ENCODE measurements at regions not wholly inside any gene's neighbourhood (a gene's known extent, or its start where the extent isn't known, plus 50 kb on each side); places are given as distances from the start of the nearest gene placed in this dataset.

- no peaks in the 10 kb centered on the region for H3K36me3 ChIP-seq (ENCODE audit: control insufficient read depth, insufficient read depth, low read length)
- H3K27ac Mint-ChIP-seq = no peak overlapping the region
- no peak overlapping the region for H3K9ac ChIP-seq (ENCODE audit: extremely low read depth, low read length, poor library complexity, severe bottlenecking)
- 89 to 100% methylated on average over 1 to 2 of the region's 2 CpGs for WGBS, 2 experiments (ENCODE audit: insufficient coverage in 1 of 2, insufficient read length in 1 of 2)
- H3K27me3 Mint-ChIP-seq (ENCODE audit: insufficient read depth) = no peaks in the 10 kb centered on the region
- H3K27me3 ChIP-seq (ENCODE audit: control insufficient read depth, insufficient read depth, low read length, poor library complexity, severe bottlenecking) = no peaks in the 10 kb centered on the region
- H3K4me3 Mint-ChIP-seq = no peak overlapping the region
- H3K9me3 Mint-ChIP-seq = no peaks in the 10 kb centered on the region
- H3K4me3 ChIP-seq (ENCODE audit: low read length) = no peak overlapping the region
- peaks cover 2% of the 10 kb centered on the region for H3K4me1 Mint-ChIP-seq
- no peak for TF ChIP-seq CTCF (conservative IDR thresholded peaks at IDR 0.05)
- no peaks in the 10 kb centered on the region for H3K9me3 ChIP-seq (ENCODE audit: control insufficient read depth, low read length)
- no peaks in the 10 kb centered on the region for H3K4me1 ChIP-seq (ENCODE audit: control insufficient read depth, insufficient read depth, low read length)
- no peak overlapping the region for H3K27ac ChIP-seq (ENCODE audit: low read depth, low read length)
- H3K36me3 Mint-ChIP-seq (ENCODE audit: low read depth) = no peaks in the 10 kb centered on the region
- no peak for DNase-seq
Measured at GRCh38 chr1:162984699-162985098, 84.5 kb upstream of the RGS4 start.

GRCh38 chr1:162983671-162984425 is 85.3 kb upstream of the RGS4 start:
- H3K27me3 ChIP-seq (ENCODE audit: control insufficient read depth, insufficient read depth, low read length, poor library complexity, severe bottlenecking) = no peaks in the 10 kb centered on the region
- Mint-ChIP-seq H3K4me1 (peaks cover 2% of the 10 kb centered on the region), H3K9me3 (no peaks in the 10 kb centered on the region), H3K4me3 (no peak overlapping the region), H3K27me3 (ENCODE audit: insufficient read depth) (no peaks in the 10 kb centered on the region), H3K36me3 (ENCODE audit: low read depth) (no peaks in the 10 kb centered on the region), H3K27ac (no peak overlapping the region)
- H3K9me3 ChIP-seq (ENCODE audit: control insufficient read depth, low read length) = no peaks in the 10 kb centered on the region
- no peak overlapping the region for H3K9ac ChIP-seq (ENCODE audit: extremely low read depth, low read length, poor library complexity, severe bottlenecking)
- no peak for DNase-seq
- no peak overlapping the region for H3K27ac ChIP-seq (ENCODE audit: low read depth, low read length)
- no peak overlapping the region for H3K4me3 ChIP-seq (ENCODE audit: low read length)
- WGBS, 2 experiments (ENCODE audit: insufficient coverage in 1 of 2, insufficient read length in 1 of 2) = 96 to 100% methylated on average over 1 to 2 of the region's 3 CpGs
- no peak for TF ChIP-seq CTCF (conservative IDR thresholded peaks at IDR 0.05)
- no peaks in the 10 kb centered on the region for H3K4me1 ChIP-seq (ENCODE audit: control insufficient read depth, insufficient read depth, low read length)
- H3K36me3 ChIP-seq (ENCODE audit: control insufficient read depth, insufficient read depth, low read length) = no peaks in the 10 kb centered on the region

- H3K4me1 Mint-ChIP-seq = peaks cover 2% of the 10 kb centered on the region
- TF ChIP-seq CTCF (conservative IDR thresholded peaks at IDR 0.05) = no peak
Measured at GRCh38 chr1:162982364-162982763, 86.8 kb upstream of the RGS4 start.

More at GRCh38 chr1:162982364-162982763, 86.8 kb upstream of the RGS4 start:
- Mint-ChIP-seq H3K4me3 (no peak overlapping the region), H3K9me3 (no peaks in the 10 kb centered on the region), H3K27ac (no peak overlapping the region), H3K36me3 (ENCODE audit: low read depth) (no peaks in the 10 kb centered on the region), H3K27me3 (ENCODE audit: insufficient read depth) (no peaks in the 10 kb centered on the region)
- Histone ChIP-seq H3K4me3 (ENCODE audit: low read length) (no peak overlapping the region), H3K9ac (ENCODE audit: extremely low read depth, low read length, poor library complexity, severe bottlenecking) (no peak overlapping the region), H3K4me1 (ENCODE audit: control insufficient read depth, insufficient read depth, low read length) (no peaks in the 10 kb centered on the region), H3K27me3 (ENCODE audit: control insufficient read depth, insufficient read depth, low read length, poor library complexity, severe bottlenecking) (no peaks in the 10 kb centered on the region), H3K36me3 (ENCODE audit: control insufficient read depth, insufficient read depth, low read length) (no peaks in the 10 kb centered on the region), H3K9me3 (ENCODE audit: control insufficient read depth, low read length) (no peaks in the 10 kb centered on the region), H3K27ac (ENCODE audit: low read depth, low read length) (no peak overlapping the region)
- DNase-seq = no peak

Data from endodermal cell (in vitro differentiated cells).